H9 (cell line): ENCODE measurements at regions not wholly inside any gene's neighbourhood (a gene's known extent, or its start where the extent isn't known, plus 50 kb on each side); places are given as distances from the start of the nearest gene placed in this dataset.

Source experiments
- DNase-seq: peaks from one replicate; pipeline ENCODE4 v3.0.0-alpha.2; 2017
- H2AFZ ChIP-seq: one replicate; pipeline ENCODE4 v1.6.1; 2013; ENCODE audit warnings: mild to moderate bottlenecking, low read length, control low read depth, moderate library complexity
- H2AK5ac ChIP-seq: 2 replicates; pipeline ENCODE4 v1.6.1; 2013; ENCODE audit warnings: low read length, control low read depth, mixed read lengths; ENCODE audit not compliant: insufficient read length
- H2BK120ac ChIP-seq: one replicate; pipeline ENCODE4 v1.6.1; 2013; ENCODE audit warnings: low read depth, mild to moderate bottlenecking, low read length, control low read depth, inconsistent platforms; ENCODE audit not compliant: poor library complexity, severe bottlenecking
- H2BK12ac ChIP-seq: 2 replicates; pipeline ENCODE4 v1.6.1; 2013; ENCODE audit warnings: low read length, control low read depth, mixed read lengths, low read depth; ENCODE audit not compliant: insufficient read length
- H2BK15ac ChIP-seq: 2 replicates; pipeline ENCODE4 v1.6.1; 2013; ENCODE audit warnings: low read depth, low read length, control low read depth
- H2BK20ac ChIP-seq: one replicate; pipeline ENCODE4 v1.6.1; 2013; ENCODE audit warnings: low read depth, mild to moderate bottlenecking, low read length, control low read depth, inconsistent platforms; ENCODE audit not compliant: poor library complexity, severe bottlenecking
- H2BK5ac ChIP-seq: 2 replicates; pipeline ENCODE4 v1.6.1; 2013; ENCODE audit warnings: low read length, control low read depth, mixed read lengths; ENCODE audit not compliant: insufficient read length
- H3K14ac ChIP-seq: 2 replicates; pipeline ENCODE4 v1.6.1; 2013; ENCODE audit warnings: low read length, control low read depth; ENCODE audit not compliant: insufficient read depth
- H3K18ac ChIP-seq: 2 replicates; pipeline ENCODE4 v1.6.1; 2013; ENCODE audit warnings: low read depth, mild to moderate bottlenecking, mixed read lengths, low read length, control low read depth; ENCODE audit not compliant: insufficient read length
- H3K23ac ChIP-seq: 2 replicates; pipeline ENCODE4 v1.6.1; 2013; ENCODE audit warnings: low read length, control low read depth, mixed read lengths, low read depth; ENCODE audit not compliant: insufficient read length
- H3K23me2 ChIP-seq: 2 replicates; pipeline ENCODE4 v1.6.1; 2013; ENCODE audit warnings: low read depth, mild to moderate bottlenecking, mixed read lengths, low read length, control low read depth; ENCODE audit not compliant: insufficient read length, poor library complexity, severe bottlenecking
- H3K27ac ChIP-seq: 2 replicates; pipeline ENCODE4 v1.5.1; 2013; ENCODE audit warnings: low read length, control low read depth, mixed read lengths, low read depth; ENCODE audit not compliant: insufficient read length
- H3K27me3 ChIP-seq: 2 replicates; pipeline ENCODE4 v1.6.1; 2013; ENCODE audit warnings: low read length, control low read depth, inconsistent platforms; ENCODE audit not compliant: insufficient read depth
- H3K4ac ChIP-seq: 2 replicates; pipeline ENCODE4 v1.6.1; 2013; ENCODE audit warnings: low read depth, mild to moderate bottlenecking, control low read depth, inconsistent platforms, low read length, moderate library complexity
- H3K4me1 ChIP-seq: 2 replicates; pipeline ENCODE4 v1.6.1; 2013; ENCODE audit warnings: low read length, control low read depth, inconsistent platforms; ENCODE audit not compliant: insufficient read depth
- H3K4me2 ChIP-seq: 2 replicates; pipeline ENCODE4 v1.6.1; 2013; ENCODE audit warnings: low read length, control low read depth, mixed read lengths; ENCODE audit not compliant: insufficient read length, insufficient read depth
- H3K56ac ChIP-seq: 2 replicates; pipeline ENCODE4 v1.6.1; 2013; ENCODE audit warnings: low read depth, mild to moderate bottlenecking, mixed read lengths, low read length, control low read depth; ENCODE audit not compliant: insufficient read length
- H3K79me1 ChIP-seq: 2 replicates; pipeline ENCODE4 v1.6.1; 2013; ENCODE audit warnings: low read depth, mild to moderate bottlenecking, moderate library complexity, low read length, control low read depth, inconsistent platforms; ENCODE audit not compliant: insufficient read depth, poor library complexity, severe bottlenecking
- H3K79me2 ChIP-seq: 2 replicates; pipeline ENCODE4 v1.6.1; 2013; ENCODE audit warnings: low read length, control low read depth, inconsistent platforms; ENCODE audit not compliant: insufficient read depth
- H3K9ac ChIP-seq: 2 replicates; pipeline ENCODE4 v1.6.1; 2013; ENCODE audit warnings: low read length, control low read depth, mixed read lengths; ENCODE audit not compliant: insufficient read length; ENCODE audit errors: extremely low read depth
- H3K9me3 ChIP-seq: one replicate; pipeline ENCODE4 v1.6.1; 2013; ENCODE audit warnings: low read depth, low read length, inconsistent platforms; ENCODE audit not compliant: control insufficient read depth
- H3T11ph ChIP-seq: one replicate; pipeline ENCODE4 v1.6.1; 2013; ENCODE audit warnings: mild to moderate bottlenecking, low read length, control low read depth, inconsistent platforms
- H4K20me1 ChIP-seq: one replicate; pipeline ENCODE4 v1.6.1; 2013; ENCODE audit not compliant: control insufficient read depth, insufficient read length, insufficient read depth
- H4K5ac ChIP-seq: 2 replicates; pipeline ENCODE4 v1.6.1; 2013; ENCODE audit warnings: low read depth, mild to moderate bottlenecking, mixed read lengths, low read length, control low read depth; ENCODE audit not compliant: insufficient read length
- H4K8ac ChIP-seq: replicated peaks from 2 replicates; pipeline ENCODE4 v1.6.1; 2013; ENCODE audit warnings: low read length, control low read depth, mixed read lengths, low read depth; ENCODE audit not compliant: insufficient read length
- H4K91ac ChIP-seq: 2 replicates; pipeline ENCODE4 v1.6.1; 2013; ENCODE audit warnings: low read depth, mild to moderate bottlenecking, moderate library complexity, mixed read lengths, low read length, control low read depth; ENCODE audit not compliant: insufficient read length
- H3K27ac Mint-ChIP-seq, 3 experiments: 2 replicates in 2 of 3; 3 replicates in 1 of 3; pipeline ENCODE4 v1.8.0; 2020 to 2021; ENCODE audit warnings: mixed read lengths in 3 of 3, mild to moderate bottlenecking in 1 of 3, moderate library complexity in 1 of 3
- H3K27me3 Mint-ChIP-seq: 2 replicates; pipeline ENCODE4 v1.8.0; 2021; ENCODE audit warnings: low read depth, mild to moderate bottlenecking, moderate library complexity, mixed read lengths
- H3K36me3 Mint-ChIP-seq, 3 experiments: 2 replicates in 2 of 3; 3 replicates in 1 of 3; pipeline ENCODE4 v1.8.0; 2020 to 2021; ENCODE audit warnings: low read depth in 3 of 3, mixed read lengths in 3 of 3; ENCODE audit not compliant: insufficient read depth in 1 of 3
- H3K4me1 Mint-ChIP-seq, 2 experiments: 2 replicates each; pipeline ENCODE4 v1.8.0; 2020; ENCODE audit warnings: mixed read lengths in 2 of 2
- H3K4me3 Mint-ChIP-seq, 2 experiments: 2 replicates in 1 of 2; 3 replicates in 1 of 2; pipeline ENCODE4 v1.8.0; 2020 to 2021; ENCODE audit warnings: mild to moderate bottlenecking in 2 of 2, mixed read lengths in 2 of 2, moderate library complexity in 1 of 2
- H3K9me3 Mint-ChIP-seq, 2 experiments: 2 replicates in 1 of 2; 3 replicates in 1 of 2; pipeline ENCODE4 v1.8.0; 2020; ENCODE audit warnings: mild to moderate bottlenecking in 2 of 2, mixed read lengths in 2 of 2, moderate library complexity in 1 of 2
- WGBS: extraction: QIAGEN DNeasy Blood & Tissue Kit; methylation state at CpG from one replicate; pipeline ENCODE4 v1.1.7; 2013; ENCODE audit warnings: missing lambda C conversion rate, low lambda C conversion rate, mixed read lengths; ENCODE audit not compliant: insufficient read length; ENCODE audit errors: extremely low coverage; 5-methylcytosine and 5-hydroxymethylcytosine counted together
- TF ChIP-seq, protein P1 (sequence below): fragments of 200-600 bp; sonication (generic); conservative IDR thresholded peaks from 3 replicates; pipeline ENCODE4 v1.8.0; 2021; ENCODE audit warnings: antibody characterized with exemption, mild to moderate bottlenecking

DNA sequence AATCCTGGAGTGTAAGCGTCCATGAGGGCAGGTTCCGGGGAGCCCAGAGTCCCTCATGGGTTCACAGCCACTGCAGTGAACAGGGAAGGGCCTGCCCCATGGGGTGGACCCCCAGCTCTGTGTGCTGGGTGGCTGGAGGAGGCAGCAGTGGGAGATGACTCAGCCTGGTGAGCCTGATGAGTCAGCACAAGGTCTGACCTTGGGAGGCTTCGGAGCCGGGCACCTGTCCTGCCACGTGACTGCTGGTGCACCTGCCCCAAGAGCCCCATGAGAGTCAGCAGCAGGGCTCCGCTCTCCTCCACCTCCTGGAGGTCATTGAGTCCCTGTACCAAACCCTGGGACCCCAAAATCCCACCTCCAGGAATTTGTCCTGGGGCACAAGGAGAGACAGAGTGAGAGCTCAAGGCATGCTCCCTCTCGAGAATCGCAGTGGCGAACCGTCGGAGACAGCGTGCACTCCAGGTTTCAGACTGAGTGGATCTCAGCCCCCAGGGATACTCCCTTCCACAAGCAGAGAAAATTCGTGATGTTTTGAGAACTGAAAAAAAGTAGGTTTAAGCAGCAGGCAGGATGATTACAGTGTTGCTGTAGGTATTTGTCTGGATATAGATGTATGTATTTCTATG lies 1221.7 kb downstream of the BRD1 start:
- Histone ChIP-seq H3T11ph (no peak overlapping the region), H3K23me2 (no peaks in the 10 kb centered on the region), H3K18ac (no peak overlapping the region), H3K4ac (no peak overlapping the region), H2AK5ac (no peak overlapping the region), H2BK20ac (no peak overlapping the region), H3K56ac (no peak overlapping the region), H3K14ac (no peak overlapping the region; the same call in 1 of the 2 replicates), H2BK15ac (no peak overlapping the region), H2AFZ (no peak overlapping the region), H3K27ac (no peak overlapping the region), H3K9ac (no peak overlapping the region), H3K79me1 (no peaks in the 10 kb centered on the region), H2BK12ac (no peak overlapping the region), H4K20me1 (no peaks in the 10 kb centered on the region), H3K27me3 (no peaks in the 10 kb centered on the region), H2BK5ac (no peak overlapping the region), H4K8ac (no peak overlapping the region), H3K4me2 (no peak overlapping the region), H4K5ac (no peak overlapping the region), H3K4me1 (no peaks in the 10 kb centered on the region), H4K91ac (no peak overlapping the region), H2BK120ac (no peak overlapping the region), H3K79me2 (peaks cover 2% of the 10 kb centered on the region; the same call in 1 of the 2 replicates), H3K9me3 (no peaks in the 10 kb centered on the region), H3K23ac (no peak overlapping the region)
- no CpG with 5 or more reads among the region's 13 CpGs for WGBS
- peaks cover 7 to 8% (median 7%) of the 10 kb centered on the region in 3 experiments for H3K36me3 Mint-ChIP-seq
- peaks cover 13 to 14% of the 10 kb centered on the region in 2 experiments for H3K4me1 Mint-ChIP-seq
- no peak overlapping the region for H3K4me3 Mint-ChIP-seq
- H3K27ac Mint-ChIP-seq, result peak overlapping the region in 2 of 3 experiments; percentile 68 to 87; a peak in 2 of 7 replicates
- TF ChIP-seq, protein P1, sequence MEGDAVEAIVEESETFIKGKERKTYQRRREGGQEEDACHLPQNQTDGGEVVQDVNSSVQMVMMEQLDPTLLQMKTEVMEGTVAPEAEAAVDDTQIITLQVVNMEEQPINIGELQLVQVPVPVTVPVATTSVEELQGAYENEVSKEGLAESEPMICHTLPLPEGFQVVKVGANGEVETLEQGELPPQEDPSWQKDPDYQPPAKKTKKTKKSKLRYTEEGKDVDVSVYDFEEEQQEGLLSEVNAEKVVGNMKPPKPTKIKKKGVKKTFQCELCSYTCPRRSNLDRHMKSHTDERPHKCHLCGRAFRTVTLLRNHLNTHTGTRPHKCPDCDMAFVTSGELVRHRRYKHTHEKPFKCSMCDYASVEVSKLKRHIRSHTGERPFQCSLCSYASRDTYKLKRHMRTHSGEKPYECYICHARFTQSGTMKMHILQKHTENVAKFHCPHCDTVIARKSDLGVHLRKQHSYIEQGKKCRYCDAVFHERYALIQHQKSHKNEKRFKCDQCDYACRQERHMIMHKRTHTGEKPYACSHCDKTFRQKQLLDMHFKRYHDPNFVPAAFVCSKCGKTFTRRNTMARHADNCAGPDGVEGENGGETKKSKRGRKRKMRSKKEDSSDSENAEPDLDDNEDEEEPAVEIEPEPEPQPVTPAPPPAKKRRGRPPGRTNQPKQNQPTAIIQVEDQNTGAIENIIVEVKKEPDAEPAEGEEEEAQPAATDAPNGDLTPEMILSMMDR, result no peak
- peaks cover 1% of the 10 kb centered on the region; the same call in 1 of the 2 replicates for H3K27me3 Mint-ChIP-seq
- DNase-seq, result no peak
- H3K9me3 Mint-ChIP-seq, result peaks cover 6 to 7% of the 10 kb centered on the region in 2 experiments; a peak in 3 of 5 replicates
